GM21825 (cell line): ENCODE measurements at regions not wholly inside any gene's neighbourhood (a gene's known extent, or its start where the extent isn't known, plus 50 kb on each side); places are given as distances from the start of the nearest gene placed in this dataset.
"Not testable (repeated sequence)": the region's sequence is repeated elsewhere in the genome, so short reads cannot be mapped to it uniquely, and the experiment has no call there.

ENCODE experiments used
- ATAC-seq: cut with Tn5 transposase; IDR thresholded peaks from one replicate; pipeline ENCODE4 v1.9.1; 2021; ENCODE audit warnings: mild to moderate bottlenecking, moderate library complexity; ENCODE audit not compliant: unreplicated experiment

DNA sequence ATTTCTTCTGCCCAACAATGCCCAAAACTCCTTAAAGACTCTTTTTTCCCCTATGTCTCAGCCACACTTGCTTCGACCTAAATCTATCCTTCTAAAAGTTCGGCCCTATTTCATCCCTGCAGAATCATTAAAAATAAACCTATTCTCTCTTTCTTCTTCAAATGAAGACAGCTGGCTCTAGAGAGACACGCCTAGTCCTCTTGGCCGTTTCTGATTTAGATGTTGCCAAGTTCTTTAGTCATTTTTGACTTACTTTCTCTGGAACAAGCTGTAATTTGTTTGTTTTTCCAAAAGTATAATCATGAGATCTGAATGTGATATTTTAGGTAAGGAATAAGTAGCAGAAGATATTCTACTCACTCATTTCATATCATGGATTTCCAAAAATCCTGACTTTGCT lies 211.6 kb downstream of the CENPC start:
- ATAC-seq = no peak

DNA sequence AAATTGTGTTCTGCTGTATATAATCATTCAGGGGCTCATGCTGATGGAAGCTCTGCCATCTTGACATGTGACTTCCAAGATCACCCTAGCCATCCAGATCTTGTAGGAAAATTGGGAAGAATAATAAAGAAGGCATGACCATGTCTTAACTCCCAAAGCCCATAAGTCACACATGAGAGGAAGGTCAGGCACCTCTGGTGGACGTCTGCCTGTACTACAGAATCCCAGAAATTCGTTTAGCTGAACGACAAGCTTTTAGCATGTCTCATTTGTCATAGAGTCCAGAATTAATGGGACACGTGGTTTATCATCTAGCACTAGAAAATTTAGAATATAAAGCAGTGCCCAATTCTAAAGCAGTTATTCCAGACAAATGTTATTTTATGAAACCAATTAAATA lies 212.7 kb downstream of the CENPC start:
- no peak for ATAC-seq

DNA sequence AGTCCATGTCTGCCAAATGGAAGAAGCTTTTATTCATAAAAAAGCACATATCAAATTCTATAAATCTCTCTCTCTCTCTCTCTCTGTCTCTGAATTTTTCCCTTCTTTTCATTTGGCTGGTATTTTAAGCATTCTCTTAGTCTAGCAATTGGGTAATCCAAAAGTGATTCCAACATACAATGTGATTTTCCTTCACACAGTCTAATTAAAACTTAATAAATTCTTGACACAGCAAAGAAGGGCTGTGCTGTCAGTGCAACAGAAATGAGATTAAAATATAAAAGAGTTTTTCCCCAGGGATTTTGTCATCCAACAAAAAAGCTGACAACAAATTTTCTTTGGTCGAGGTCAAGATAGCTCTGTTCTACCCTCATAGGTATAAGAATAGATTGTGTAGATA lies 216.9 kb downstream of the CENPC start:
- no peak for ATAC-seq

DNA sequence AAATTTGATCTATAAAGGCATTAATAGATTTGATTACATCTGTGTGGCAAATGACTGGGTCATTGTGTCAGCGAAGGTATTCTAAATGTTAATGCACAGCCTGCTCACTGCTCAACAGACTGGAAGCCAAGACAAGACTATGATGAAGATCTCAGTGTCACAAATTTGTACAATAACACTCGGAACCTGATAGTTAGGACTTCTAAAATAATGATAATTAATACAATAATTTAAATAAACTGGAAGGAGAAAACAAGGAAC lies 217.4 kb downstream of the CENPC start:
- ATAC-seq = no peak

DNA sequence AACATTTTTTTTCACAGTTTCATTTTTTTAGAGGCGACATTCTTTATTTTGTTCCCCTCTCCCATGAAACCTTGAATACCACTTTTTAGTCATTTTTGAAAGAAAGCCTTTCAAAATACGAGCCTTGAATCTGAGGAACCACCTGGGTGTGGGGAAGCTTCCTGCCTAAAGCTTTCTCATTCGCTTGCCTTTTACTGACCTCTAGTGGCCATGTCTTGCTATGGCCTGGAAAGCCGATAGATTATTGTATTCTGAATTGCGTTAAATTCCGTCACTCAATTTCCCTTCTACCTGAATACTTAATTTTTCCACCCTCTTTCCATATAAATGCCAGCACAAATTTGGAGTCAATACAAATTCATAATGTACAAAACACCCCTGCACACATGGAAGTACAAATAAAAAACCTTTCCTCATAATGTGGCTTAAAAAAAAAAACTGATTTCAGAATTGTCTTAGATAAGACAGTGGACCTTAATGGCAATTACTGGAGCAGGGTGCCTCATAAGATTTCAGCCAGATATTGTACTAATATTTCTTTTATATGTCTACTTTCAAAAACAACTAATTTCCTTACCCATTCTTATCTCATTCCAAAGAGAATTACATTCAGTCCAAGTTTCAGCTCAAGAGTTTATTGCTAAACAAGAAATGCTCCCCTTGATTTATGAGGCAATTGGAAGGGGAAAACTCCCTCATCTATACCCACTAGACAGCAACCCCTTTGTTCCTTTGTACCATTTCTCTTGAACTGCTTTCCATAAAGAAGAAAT lies 217.9 kb downstream of the CENPC start:
- peak; percentile 96 for ATAC-seq

DNA sequence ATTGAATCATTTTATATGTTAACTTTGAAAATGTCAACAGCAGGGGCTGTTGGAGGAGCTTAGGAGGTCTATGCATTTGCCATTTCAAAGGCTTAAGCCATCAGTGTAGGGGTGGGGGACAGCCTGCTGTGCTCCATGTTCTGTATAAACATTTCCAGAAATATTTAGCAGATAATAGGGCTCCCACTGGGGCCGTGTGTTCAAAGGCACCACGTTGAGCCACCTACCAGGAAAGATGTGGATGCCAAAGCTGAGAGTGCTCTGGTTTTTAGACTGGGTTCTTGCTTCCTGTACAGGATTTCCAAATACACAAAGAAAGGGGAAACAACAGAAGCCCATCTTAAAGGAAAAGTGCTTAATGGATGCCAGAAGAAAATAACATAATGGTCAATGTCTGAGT lies 219.5 kb downstream of the CENPC start:
- ATAC-seq = no peak

DNA sequence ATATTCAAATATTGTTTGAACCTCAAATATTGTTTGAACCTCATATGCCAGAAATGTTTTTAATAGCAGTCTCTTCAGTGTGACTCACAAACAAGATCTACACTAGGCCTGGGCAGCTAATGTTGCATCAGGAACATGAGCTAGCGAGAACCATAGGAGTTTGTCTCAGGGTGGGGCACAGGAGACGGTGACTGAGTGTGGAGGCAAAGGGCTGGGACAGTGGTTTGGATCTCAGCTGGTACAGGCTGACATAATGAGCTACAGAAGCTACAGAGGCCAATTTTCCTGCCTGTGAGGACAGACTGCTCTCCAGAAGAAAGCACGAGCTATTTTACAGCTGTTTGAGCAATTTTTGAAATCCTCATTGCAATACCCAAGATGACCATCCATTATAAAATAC lies 224.7 kb downstream of the CENPC start:
- no peak for ATAC-seq

DNA sequence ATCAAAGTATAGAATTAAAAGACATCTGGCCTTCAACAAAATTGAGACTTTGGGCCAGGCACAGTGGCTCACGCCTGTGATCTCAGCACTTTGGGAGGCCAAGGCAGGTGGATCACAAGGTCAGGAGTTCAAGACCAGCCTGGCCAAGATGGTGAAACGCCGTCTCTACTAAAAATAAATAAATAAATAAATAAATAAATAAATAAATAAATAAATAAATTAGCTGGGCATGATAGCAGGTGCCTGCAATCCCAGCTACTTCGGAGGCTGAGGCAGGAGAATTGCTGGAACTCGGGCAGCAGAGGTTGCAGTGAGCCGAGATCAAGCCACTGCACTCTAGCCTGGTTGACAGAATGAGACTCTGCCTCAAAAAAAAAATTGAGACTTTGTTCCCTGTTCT lies 225.7 kb downstream of the CENPC start:
- ATAC-seq = not testable (repeated sequence)

DNA sequence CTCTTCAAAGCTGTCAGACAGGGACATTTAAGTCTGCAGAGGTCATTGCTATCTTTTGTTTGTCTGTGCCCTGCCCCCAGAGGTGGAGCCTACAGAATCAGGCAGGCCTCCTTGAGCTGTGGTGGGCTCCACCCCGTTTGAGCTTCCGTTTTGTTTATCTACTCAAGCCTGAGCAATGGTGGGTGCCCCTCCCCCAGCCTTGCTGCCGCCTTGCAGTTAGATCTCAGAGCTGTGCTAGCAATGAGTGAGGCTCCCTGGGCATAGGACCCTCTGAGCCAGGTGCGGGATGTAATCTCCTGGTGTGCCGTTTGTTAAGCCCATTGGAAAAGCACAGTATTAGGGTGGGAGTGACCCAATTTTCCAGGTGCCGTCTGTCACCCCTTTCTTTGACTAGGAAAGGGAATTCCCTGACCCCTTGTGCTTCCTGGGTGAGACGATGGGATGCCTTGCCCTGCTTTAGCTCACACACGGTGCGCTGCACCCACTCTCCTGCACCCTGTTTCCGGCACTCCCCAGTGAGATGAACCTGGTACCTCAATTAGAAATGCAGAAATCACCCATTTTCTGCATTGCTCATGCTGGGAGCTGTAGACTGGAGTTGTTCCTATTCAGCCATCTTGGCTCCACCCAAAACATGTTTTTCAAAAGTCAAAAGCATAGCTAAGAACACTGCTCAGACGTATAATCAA lies 244.7 kb downstream of the CENPC start:
- ATAC-seq = not testable (repeated sequence)

DNA sequence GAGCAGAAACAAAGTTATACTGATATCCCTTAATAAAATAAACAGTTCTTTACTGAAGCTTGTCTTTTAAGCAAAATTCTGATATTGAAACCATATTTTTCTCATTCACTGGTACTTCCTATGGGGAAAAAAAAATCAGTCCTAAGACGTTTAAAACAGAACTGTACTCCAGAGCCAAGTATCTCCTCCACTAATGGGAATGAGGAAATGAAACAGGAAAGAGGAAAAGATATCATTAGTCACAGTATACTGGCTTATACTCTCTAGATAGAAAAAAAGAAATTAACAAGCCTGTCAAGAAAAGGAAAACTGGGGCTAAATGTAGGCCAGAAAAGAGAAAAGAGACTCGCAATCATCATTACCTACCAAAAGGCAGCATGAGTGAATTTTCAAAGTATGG lies 252.7 kb downstream of the CENPC start:
- no peak for ATAC-seq

DNA sequence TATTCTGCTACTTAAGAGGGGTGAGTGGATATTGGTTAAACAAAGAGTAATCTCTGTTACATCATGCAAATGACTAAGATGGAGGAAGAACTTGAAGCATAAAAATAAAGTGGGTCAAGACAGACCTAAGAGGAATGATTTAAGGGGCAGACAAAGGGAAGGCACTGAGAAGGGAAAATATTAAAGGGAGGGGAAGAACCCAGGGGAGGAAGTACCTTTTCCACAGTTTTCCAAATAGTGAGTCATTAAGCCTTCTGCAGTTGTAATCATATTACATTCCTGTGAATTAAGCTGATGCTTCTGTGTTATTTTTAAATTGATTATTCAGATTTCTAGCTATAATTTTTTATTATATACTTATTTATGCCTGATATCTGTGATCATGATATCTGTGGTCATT lies 253.3 kb downstream of the CENPC start:
- no peak for ATAC-seq

DNA sequence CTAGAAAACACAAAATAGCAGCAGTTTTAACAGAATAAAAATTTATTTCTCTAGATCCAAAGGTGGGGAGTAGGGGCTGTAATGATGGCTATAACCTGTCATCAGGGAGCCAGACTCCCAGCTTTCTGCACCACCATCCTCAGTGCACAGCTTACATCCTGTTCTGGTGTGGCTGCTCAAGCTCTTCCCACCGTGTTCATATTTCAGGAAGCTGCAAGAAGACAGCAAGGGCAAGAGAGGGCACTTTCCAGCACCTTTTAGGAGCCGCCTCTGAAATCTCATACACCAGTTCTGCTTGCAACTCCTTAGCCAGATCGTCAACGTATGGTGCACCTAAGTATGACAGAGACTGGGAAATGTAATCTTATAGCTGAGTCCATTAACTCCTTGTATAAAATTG lies 253.7 kb downstream of the CENPC start:
- ATAC-seq = no peak

DNA sequence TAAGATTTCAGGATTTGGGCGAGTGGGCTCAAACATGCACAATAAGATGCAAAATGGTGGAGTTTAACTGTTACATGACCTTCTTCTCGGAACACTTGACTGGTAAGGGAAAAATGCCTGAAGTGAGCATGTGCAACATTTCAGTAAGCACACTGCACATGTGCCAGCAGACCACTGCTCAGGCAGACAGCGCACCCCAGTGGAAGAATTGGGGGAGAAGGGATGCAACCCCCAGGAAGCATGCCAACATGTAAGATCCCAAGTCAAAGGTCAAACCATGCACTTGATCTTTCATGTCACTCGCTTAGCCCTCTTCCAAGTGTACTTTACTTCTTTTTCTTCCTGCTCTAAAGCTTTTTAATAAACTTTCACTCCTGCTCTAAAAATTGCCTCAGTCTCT lies 256.3 kb downstream of the CENPC start:
- no peak for ATAC-seq

DNA sequence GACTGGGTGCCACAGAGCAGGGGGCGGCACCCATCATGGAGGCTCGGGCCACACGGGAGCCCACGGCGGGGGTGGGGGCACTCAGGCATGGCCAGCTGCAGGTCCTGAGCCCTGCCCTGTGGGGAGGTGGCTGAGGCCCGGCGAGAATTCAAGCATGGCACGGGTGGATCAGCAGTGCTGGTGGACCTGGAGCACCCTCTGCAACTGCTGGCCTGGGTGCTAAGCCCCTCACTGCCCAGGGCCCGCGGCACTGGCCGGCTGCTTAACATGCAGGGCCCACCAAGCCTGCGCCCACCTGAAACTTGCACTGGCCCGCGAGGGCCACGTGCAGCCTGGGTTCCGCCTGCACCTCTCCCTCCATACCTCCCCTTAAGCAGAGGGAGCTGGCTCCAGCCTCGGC lies 258.6 kb downstream of the CENPC start:
- no peak for ATAC-seq

DNA sequence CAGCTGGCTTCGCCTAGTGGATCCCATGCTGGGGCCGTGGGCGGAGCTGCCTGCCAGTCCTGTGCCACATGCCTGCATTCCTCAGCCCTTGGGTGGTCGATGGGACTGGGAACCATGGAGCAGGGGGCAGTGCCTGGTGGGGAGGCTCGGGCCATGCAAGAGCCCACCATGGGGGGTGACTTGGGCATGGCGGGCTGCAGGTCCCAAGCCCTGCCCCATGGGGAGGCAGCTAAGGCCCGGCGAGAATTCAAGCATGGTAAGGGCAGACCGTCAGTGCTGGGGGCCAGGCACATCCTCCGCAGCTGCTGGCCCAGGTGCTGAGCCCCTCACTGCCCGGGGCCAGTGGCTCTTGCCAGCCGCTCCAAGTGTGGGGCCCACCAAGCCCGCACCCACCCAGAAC lies 262.6 kb downstream of the CENPC start:
- no peak for ATAC-seq

DNA sequence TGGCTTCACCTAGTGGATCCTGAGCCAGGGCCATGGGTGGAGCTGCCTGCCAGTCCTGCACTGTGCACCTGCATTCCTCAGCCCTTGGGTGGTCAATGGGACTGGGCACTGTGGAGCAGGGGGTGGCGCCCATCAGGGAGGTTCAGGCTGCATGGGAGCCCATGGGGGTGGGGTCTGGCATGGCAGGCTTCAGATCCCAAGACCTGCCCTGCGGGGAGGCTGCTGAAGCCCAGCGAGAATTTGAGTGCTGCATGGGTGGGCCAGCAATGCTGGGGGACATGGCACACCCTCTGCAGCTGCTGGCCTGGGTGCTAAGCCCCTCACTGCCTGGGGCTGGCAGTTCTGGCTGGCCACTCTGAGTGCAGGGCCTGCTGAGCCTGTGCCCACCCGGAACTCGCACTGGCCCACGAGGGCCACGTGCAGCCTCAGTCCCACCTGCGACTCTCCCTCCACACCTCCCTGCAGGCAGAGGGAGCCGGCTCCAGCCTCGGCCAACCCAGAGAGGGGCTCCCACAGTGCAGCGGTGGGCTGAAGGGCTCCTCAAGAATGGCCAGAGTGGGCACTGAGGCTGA lies 270.0 kb downstream of the CENPC start:
- no peak for ATAC-seq

DNA sequence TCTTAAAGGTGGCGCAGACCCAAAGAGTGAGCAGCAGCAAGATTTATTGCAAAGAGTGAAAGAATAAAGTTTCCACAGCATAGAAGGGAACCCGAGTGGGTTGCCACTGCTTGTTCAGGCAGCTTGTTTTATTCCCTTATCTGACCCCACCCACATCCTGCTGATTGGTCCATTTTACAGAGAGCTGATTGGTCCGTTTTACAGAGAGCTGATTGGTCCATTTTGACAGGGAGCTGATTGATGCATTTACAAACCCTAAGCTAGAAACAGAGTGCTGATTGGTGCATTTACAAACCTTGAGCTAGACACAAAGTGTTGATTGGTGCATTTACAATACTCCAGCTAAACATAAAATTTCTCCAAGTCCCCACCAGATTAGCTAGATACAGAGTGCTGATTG lies 270.6 kb downstream of the CENPC start:
- ATAC-seq = not testable (repeated sequence)

DNA sequence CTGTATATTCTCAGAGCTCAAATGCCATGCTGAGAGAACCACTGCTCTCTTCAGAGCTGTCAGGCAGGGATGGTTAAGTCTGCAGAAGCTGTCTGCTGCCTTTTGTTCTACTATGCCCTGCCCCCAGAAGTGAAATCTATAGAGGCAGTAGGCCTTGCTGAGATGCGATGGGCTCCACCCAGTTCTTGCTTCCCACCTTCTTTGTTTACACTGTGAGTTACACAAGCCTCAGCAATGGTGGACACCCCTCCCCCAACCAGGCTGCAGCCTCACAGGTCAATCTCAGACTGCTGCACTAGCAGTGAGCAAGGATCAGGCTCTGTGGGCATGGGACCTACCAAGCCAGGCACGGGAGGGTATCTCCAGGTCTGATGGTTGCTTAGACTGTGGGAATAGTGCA lies 271.6 kb downstream of the CENPC start:
- ATAC-seq = no peak

DNA sequence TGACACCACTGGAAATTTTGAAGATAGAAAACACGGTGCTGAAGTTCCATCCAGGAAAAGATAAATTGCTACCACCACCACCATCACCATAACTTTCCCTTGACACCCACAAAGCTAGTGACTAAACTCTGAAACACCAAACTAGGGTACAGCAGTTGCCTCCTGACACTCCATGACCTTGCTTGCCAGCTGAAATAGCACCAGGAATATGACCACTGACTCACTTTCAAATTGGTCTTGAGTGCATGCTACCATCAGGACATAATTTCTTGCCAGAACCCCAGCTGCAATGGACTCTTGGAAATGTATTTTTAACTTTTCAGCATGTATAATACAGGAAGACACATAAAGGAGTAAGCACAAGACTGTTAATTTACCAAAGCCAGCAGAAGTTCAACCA lies 283.3 kb downstream of the CENPC start:
- ATAC-seq = no peak

DNA sequence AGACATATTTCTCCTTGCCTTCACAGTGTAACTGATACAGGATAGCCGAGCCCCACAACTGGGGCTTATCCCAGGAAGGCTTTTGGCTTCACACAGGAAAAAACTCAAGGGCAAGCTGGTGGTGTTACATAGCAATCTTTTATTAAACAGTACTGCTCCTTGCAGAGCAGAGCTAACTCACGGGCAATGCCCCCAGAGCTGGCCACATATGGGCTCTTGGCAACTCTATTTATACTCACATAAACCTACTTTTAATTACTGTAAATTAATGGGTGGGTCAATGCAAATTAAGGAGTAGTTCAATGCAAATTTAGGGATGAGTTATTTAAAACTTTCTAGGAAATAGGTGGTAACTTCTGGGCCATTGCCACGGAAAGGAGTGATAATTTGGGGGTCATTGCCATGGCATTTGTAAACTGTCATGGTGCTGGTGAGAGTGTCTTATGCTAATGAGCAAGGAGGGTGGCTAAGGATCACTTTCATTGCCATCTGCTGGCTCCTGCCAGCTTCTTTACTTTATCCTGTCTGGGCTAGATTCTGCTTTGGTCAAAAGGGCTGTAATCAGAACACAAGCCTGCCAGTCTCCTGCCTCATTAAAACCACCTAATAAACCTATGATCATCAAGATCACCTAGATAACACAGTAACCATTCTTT lies 288.8 kb downstream of the CENPC start:
- ATAC-seq = no peak

DNA sequence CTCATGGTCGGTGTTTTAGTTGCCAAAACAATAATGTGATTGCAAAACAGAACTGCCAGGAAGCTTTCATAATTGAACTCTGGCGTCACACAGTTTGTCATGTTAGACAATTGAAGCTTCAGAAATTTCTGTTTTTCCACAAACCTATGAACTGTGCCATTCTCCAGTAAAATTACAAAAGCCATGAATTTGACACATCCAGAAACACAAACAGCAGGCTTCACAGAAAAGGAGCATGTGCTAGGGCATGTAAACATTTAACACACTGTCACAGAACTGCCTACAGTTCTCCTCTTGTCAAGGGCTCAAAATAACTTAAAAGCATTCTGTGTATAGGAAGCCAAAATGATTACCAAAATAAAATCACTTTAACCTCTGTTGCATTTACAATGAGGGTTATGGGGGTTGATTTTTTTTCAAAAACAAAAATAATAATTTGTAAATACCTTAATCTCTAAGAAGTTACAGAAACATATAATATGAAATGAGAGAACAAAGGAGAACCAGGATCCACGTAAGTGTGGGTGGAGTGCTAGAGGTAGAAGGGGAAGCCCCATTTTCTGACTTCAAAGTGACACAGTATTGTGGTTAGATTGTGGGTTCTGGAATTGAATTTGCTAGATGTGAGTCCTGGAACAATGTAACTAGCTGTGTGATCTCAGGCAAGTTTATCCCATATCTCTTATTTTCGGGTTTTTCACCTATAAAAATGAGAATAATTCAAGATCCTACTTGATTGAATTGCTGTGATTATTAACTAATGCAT lies 295.0 kb downstream of the CENPC start:
- ATAC-seq = no peak
